KG1 (cell line): ENCODE measurements at regions not wholly inside any gene's neighbourhood (a gene's known extent, or its start where the extent isn't known, plus 50 kb on each side); places are given as distances from the start of the nearest gene placed in this dataset.

ENCODE experiments used
- DNase-seq: peaks from one replicate; lab custom pipeline; 2025; lab: John Stamatoyannopoulos, UW

- no peak for DNase-seq
These were observed 203.3 kb upstream of the HS3ST1 start for GRCh38 chr4:11632025-11632424.

DNA sequence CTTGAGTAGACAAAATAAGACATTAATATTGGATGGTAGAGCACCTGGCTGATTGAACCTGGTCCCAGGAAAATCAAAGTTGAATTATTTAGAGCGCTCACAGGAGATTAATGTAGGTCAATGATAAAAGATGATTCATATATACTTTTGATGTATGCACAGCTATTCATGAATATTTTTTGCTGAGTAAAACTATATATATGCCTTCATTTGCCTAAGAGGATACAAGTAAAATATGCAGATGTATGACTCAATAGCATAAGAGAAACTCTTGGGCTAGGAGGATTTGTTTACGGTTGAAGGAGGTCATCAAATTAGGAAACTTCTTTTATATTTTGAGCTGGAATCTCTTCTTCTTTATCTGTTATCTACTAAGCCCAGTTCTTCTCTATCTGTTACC is 202.7 kb upstream of the HS3ST1 start:
- no peak for DNase-seq

DNA sequence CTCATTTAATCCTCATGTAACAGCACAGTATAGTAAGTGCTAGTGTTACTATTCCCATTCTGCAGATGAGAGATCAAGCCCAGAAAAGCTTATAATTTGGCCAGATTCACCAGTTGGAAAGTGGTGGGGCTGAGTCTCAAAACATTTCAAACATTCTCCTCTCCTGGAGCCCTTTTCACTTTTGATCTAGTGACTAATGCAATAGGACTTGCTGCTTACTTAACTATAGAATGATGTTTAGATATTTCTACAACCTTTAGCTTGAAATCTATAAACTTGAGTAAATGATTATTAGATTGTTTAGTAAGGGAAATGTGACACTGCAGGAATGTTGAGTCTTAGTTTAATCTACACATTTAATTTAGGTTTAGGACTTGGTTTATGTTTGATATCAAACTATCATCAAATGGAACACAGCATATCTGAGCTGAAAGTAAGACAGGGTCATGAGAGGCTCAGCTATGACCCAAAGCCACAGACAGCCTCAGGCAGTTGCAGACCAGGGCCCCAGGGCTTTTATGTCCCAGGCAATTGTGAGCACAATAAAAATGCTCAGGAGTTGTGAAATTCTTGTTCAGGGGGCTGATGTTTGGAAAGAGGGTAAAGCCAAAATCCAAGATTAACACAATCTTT is 199.5 kb upstream of the HS3ST1 start:
- no peak for DNase-seq

DNA sequence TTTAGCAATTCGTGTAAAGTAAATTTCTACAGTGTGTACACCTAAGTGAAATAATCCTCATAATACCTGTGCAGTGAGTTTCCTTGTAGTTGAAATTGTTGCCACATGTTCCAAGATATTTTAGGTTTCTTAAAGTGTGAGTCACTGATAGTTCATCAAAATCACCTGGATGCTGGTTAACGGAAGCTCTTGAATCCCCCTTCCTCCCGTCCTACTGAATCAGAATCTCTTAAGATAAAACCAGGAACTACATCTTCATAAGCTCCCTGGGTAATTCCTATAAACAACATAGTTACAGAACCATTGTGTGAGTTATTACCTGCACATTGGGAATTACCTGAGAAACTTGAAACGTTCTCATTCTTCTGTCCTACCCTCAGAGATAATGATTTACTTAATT is 197.4 kb upstream of the HS3ST1 start:
- DNase-seq = no peak

DNA sequence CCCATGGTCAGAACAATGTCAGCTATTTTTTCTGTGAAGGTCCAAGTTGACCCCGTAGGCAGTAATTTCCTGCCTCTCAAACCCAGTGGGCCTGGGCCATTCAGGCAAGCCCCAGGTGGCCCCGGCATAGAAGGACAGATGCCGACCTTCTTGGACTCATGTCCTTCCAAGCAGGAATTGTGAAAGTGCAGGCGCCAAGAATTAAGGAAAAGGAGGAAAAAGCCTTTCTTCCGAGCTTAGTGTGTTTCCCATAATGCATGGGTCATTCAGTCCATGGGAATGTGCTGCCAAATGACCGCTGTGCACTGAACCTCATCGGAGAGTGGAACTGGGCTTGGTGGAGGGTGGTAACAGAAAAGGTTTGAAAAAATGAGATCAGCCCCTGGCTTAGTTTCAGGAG is 196.5 kb upstream of the HS3ST1 start:
- no peak for DNase-seq

DNA sequence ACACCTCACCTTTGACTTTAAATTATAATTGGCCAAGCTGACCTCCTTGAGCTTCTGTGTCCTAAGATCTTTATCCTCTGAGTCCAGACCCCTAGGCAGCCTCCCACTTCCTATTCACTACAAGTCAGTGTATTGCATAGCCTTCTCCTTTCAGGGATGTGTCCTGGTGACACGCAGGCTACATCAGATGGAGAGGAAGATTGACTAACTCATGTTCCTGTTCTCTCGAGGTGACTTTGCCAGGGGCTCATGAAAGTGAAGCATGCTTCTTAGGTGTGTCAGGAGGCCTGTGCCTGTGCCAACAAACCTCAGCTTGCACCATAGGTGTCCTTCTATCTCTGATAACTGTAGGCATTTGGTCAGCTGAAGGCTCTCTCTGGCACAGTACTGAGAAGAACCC is 195.7 kb upstream of the HS3ST1 start:
- no peak for DNase-seq

- no peak for DNase-seq
These were observed 195.0 kb upstream of the HS3ST1 start for GRCh38 chr4:11623726-11624037.

GRCh38 chr4:11622961-11623725 is 194.4 kb upstream of the HS3ST1 start:
- no peak for DNase-seq

DNA sequence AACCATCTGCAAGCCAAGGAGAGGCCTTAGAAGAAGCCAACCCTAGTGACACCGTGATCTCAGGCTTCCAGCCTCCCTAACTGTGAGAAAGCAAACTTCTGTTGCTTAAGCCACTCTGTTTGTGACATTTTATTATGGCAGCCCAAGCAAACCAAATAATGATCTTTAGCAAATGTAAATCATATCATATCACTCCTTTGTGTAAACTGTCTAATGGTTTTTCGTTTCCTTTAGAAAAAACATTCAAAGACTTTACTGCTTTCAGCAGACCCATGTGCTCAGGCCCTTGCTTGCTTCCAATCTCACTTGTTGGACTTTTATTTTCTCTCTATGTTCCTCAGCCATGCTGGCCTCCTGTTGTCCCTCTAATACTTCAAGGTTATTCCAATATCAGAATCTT is 192.2 kb upstream of the HS3ST1 start:
- DNase-seq = no peak

DNA sequence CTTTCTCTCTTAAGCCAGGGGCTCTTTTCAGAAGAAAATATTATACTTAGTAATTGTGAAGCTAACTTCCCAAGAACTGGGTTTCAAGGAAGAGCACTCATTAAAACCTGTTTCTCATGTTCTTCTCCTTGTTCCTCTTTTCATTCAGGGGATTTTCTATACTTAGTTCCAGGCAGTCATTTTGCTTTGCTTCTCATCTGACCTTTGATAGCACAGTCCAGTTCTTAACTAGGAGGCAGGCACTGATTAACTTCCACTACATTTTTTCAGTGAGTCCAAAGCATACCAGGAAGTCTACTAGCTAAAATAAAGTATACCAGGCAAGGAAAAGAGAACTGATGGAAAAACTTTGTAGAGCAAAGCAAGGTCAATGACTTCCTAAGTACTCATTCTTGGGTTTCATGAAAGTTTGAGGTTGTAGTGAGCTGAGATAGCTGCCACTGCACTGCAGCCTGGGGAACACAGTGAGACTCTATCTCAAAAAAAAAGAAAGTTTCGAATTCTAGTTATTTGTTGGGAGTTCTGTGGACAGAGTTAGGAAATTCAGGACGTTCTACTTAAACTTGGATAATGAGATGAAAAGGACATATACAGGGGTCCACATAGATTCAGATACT is 190.1 kb upstream of the HS3ST1 start:
- no peak for DNase-seq

- no peak for DNase-seq
These were observed 188.2 kb upstream of the HS3ST1 start for GRCh38 chr4:11616856-11617255.

DNA sequence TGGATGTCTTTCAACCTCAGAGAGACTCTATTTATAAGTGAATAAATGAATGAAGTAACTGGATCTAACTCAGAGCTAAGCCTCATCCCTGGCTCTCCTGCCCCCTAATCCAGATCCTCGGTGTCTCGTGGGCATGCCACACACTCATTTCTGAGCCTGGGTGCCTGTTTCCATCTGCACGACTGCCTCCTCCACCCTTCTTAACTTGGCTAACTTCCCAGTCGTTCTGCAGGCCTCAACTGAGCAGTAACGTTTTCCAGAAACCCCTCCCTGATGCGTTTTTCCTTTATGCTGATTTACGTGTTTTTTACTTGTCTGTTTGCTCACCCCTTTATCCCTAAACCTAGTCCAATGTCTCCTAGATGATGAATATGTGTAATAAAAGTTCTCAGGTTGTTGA is 186.9 kb upstream of the HS3ST1 start:
- no peak for DNase-seq

DNA sequence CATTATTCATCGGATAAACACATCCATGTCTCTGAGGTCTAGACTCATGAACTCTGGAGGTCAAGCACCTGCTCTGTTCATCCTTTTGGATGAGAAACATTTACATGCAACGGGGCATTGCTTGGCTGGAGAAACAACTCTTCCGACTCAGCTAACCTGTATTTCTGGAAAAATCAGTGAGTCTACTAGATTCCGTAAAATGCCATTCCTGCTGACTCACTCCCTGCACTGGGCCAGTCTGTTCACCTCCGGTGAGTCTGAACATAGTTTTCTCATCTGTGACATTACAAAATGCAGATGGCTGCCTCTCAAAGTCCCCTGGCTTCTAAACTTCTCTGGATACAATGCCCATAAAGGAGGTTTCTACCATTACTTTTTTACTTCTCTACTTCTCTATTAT is 185.7 kb upstream of the HS3ST1 start:
- DNase-seq = no peak

GRCh38 chr4:11611868-11612267 is 183.2 kb upstream of the HS3ST1 start:
- DNase-seq = no peak

- DNase-seq = no peak
These were observed 181.1 kb upstream of the HS3ST1 start for GRCh38 chr4:11609751-11610150.

DNA sequence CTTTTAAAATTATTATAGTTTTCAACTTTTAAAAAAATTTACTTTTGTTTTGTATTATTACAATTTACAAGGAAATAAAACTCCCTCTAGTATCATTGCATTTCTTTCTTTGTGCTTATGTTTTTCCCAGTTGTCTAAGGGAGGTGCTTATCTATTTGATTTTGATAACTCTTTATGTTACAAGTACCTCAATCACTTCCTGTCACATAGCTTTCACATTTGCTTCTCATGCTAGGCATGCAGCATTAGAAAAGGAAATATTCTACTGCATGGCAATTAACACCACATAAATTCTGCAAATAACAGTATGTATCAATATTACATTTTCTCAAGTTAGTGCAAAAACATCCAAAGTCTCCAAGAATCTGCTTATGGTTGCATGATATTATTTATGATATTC is 180.3 kb upstream of the HS3ST1 start:
- no peak for DNase-seq

DNA sequence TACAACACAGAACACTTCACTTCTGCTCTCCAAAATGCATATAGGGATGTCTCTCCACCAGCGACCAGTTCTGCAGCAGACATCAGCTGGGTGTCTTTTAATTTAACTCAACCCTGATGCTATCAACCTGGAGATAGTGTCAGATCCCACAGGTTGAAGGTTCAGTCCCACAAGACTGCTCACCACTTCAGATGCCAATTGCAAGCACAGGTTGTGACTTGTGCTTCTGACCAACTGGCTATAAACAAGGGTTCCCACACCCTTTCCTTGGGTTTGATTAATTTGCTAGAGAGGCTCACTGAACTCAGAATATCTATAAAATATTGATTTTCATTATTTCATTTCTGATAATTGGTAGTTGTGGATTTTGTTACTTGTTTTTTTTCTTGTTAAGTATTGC is 177.4 kb upstream of the HS3ST1 start:
- no peak for DNase-seq

- no peak for DNase-seq
These were observed 176.9 kb upstream of the HS3ST1 start for GRCh38 chr4:11605597-11605996.

GRCh38 chr4:11604821-11605220 is 176.1 kb upstream of the HS3ST1 start:
- DNase-seq = no peak

GRCh38 chr4:11603591-11604194 is 175.0 kb upstream of the HS3ST1 start:
- no peak for DNase-seq

DNA sequence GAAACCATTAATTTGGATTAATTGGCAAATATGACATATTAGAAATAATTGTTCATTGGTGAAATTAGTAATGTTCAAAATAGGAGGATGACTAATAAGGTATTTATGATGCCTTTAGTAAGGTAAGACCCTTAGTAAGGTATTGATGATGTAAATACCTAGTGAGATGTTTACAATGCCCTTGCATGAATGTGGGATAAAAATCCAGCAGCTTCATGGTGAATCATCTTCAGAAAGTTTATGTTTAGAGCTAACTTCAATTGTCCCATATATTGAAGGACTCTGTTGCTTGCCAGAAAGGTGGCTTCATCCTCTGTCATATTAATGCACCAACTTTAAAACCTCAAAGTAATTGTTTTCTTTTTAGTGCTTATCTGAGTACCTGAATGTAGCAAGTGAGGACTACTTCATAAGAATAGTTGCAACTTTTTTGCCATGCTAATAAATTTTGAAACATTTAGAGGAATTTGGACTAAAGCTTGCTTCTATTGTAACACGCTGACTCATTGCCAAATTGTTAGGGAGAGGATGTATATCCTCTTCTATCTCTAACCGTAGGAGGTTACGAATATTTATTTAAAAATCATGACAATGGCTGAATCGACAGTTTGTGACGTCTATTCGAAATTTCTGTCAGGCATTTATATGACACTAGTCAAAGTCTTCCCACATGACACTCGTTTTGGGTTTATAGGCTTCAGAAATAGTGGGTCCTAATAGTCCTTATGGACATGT is 174.1 kb upstream of the HS3ST1 start:
- no peak for DNase-seq

GRCh38 chr4:11599064-11599463 is 170.4 kb upstream of the HS3ST1 start:
- DNase-seq = no peak

- DNase-seq = no peak
These were observed 169.9 kb upstream of the HS3ST1 start for GRCh38 chr4:11598591-11598990.
